HG02759 (cell line): ENCODE measurements at regions not wholly inside any gene's neighbourhood (a gene's known extent, or its start where the extent isn't known, plus 50 kb on each side); places are given as distances from the start of the nearest gene placed in this dataset.
"Not testable (repeated sequence)": the region's sequence is repeated elsewhere in the genome, so short reads cannot be mapped to it uniquely, and the experiment has no call there.

ENCODE experiments used
- ATAC-seq: cut with Tn5 transposase; IDR thresholded peaks from one replicate; pipeline ENCODE4 v1.9.1; 2021; ENCODE audit warnings: mild to moderate bottlenecking, moderate library complexity; ENCODE audit not compliant: unreplicated experiment

GRCh38 chr5:92145852-92146251, 762.7 kb upstream of the ARRDC3 start:
- no peak for ATAC-seq

- no peak for ATAC-seq
Measured at GRCh38 chr5:92144824-92145223, 761.7 kb upstream of the ARRDC3 start.

- not testable (repeated sequence) for ATAC-seq
Measured at GRCh38 chr5:92132294-92132908, 749.3 kb upstream of the ARRDC3 start.

- no peak for ATAC-seq
Measured at GRCh38 chr5:92126182-92126581, 743.1 kb upstream of the ARRDC3 start.

- no peak for ATAC-seq
Measured at GRCh38 chr5:92119110-92119509, 736.0 kb upstream of the ARRDC3 start.

GRCh38 chr5:92106808-92107207, 723.7 kb upstream of the ARRDC3 start:
- no peak for ATAC-seq

- no peak for ATAC-seq
Measured at GRCh38 chr5:92104126-92104525, 721.0 kb upstream of the ARRDC3 start.

- no peak for ATAC-seq
Measured at GRCh38 chr5:92102313-92102712, 719.2 kb upstream of the ARRDC3 start.

- ATAC-seq = no peak
Measured at GRCh38 chr5:92092239-92092638, 709.1 kb upstream of the ARRDC3 start.

- no peak for ATAC-seq
Measured at GRCh38 chr5:92086059-92086811, 703.1 kb upstream of the ARRDC3 start.

GRCh38 chr5:92081958-92082712, 699.0 kb upstream of the ARRDC3 start:
- ATAC-seq = no peak

GRCh38 chr5:92070786-92071185, 687.7 kb upstream of the ARRDC3 start:
- no peak for ATAC-seq

- ATAC-seq = no peak
Measured at GRCh38 chr5:92064993-92065392, 681.9 kb upstream of the ARRDC3 start.

- no peak for ATAC-seq
Measured at GRCh38 chr5:92051741-92052140, 668.6 kb upstream of the ARRDC3 start.

- ATAC-seq = no peak
Measured at GRCh38 chr5:92050970-92051369, 667.9 kb upstream of the ARRDC3 start.

GRCh38 chr5:92041911-92042660, 659.0 kb upstream of the ARRDC3 start:
- no peak for ATAC-seq

GRCh38 chr5:92041206-92041605, 658.1 kb upstream of the ARRDC3 start:
- no peak for ATAC-seq

- not testable (repeated sequence) for ATAC-seq
Measured at GRCh38 chr5:92029792-92030191, 646.7 kb upstream of the ARRDC3 start.

GRCh38 chr5:92023555-92023954, 640.4 kb upstream of the ARRDC3 start:
- no peak for ATAC-seq

GRCh38 chr5:92023141-92023471, 640.0 kb upstream of the ARRDC3 start:
- ATAC-seq = no peak

GRCh38 chr5:92022415-92023140, 639.5 kb upstream of the ARRDC3 start:
- ATAC-seq = no peak
